GM12878 (cell line): ENCODE measurements at regions not wholly inside any gene's neighbourhood (a gene's known extent, or its start where the extent isn't known, plus 50 kb on each side); places are given as distances from the start of the nearest gene placed in this dataset.

ENCODE experiments used
- ATAC-seq: fragments of 200-7000 bp; cut with Tn5 transposase; 3 replicates; pipeline ENCODE4 v1.9.1; 2020; ENCODE audit warnings: mild to moderate bottlenecking, moderate library complexity
- BruUV-seq: library from RNA; stranded (reverse); fragments of 400-500 nt; replicated peaks from 2 replicates; lab custom pipeline; 2021; lab: Mats Ljungman, UMichigan
- CTCF ChIA-PET: fragments of 300-600 bp; sonication (Branson Sonifier 250); formaldehyde crosslinking; extraction: SDS; loops from one replicate; lab custom pipeline; 2021; ENCODE audit warnings: inconsistent platforms; lab: Yijun Ruan, JAX
- POLR2A ChIA-PET: fragments of 350-600 bp; formaldehyde crosslinking; extraction: SDS; loops from one replicate; lab custom pipeline; 2021; ENCODE audit warnings: inconsistent platforms; lab: Charles Lee
- RAD21 ChIA-PET: fragments of 300-600 bp; sonication (Branson Sonifier 250); formaldehyde crosslinking; loops from one replicate; lab custom pipeline; 2023; ENCODE audit warnings: antibody characterized with exemption; ENCODE audit not compliant: unreplicated experiment; lab: Charles Lee
- SMC1A ChIA-PET: fragments of 300-600 bp; sonication (Branson Sonifier 250); formaldehyde crosslinking; loops from one replicate; lab custom pipeline; 2023; ENCODE audit not compliant: unreplicated experiment, uncharacterized antibody; lab: Charles Lee
- DNase-seq: peaks from one replicate; pipeline ENCODE4 v3.0.0-alpha.2; 2011; ENCODE audit warnings: low read depth, low spot score
- FAIRE-seq: peaks from 3 replicates; lab custom pipeline; 2011; peaks lifted over from hg19 to GRCh38; lab: Jason Lieb, UNC
- H2AFZ ChIP-seq: 2 replicates; pipeline ENCODE4 v1.6.0; 2011; ENCODE audit warnings: low read depth, low read length, control low read depth; ENCODE audit not compliant: control insufficient read depth
- H3K27ac ChIP-seq: 2 replicates; pipeline ENCODE4 v1.5.1; 2011; ENCODE audit warnings: control low read depth; ENCODE audit not compliant: control insufficient read depth, insufficient read depth
- H3K27me3 ChIP-seq, 2 experiments: replicated peaks in 1 of 2; 2 replicates each; pipeline versions ENCODE4 v1.6.0 to v1.6.1; 2011; ENCODE audit warnings: low read length in 1 of 2; ENCODE audit not compliant: control insufficient read depth in 2 of 2, insufficient read depth in 2 of 2
- H3K36me3 ChIP-seq, 2 experiments: 2 replicates each; pipeline ENCODE4 v1.5.1; 2011; ENCODE audit warnings: low read length in 1 of 2; ENCODE audit not compliant: control insufficient read depth in 2 of 2, insufficient read depth in 2 of 2
- H3K4me1 ChIP-seq: 2 replicates; pipeline ENCODE4 v1.6.1; 2011; ENCODE audit warnings: mild to moderate bottlenecking, low read length, moderate library complexity, mixed read lengths; ENCODE audit not compliant: control insufficient read depth, insufficient read depth
- H3K4me2 ChIP-seq: 2 replicates; pipeline ENCODE4 v1.6.0; 2011; ENCODE audit warnings: control low read depth; ENCODE audit not compliant: control insufficient read depth, insufficient read depth
- H3K4me3 ChIP-seq: fragments of 200-600 bp; sonication (generic); 2 replicates; pipeline ENCODE4 v1.5.1; 2016
- H3K79me2 ChIP-seq: 2 replicates; pipeline ENCODE4 v1.6.0; 2011; ENCODE audit warnings: low read length; ENCODE audit not compliant: control insufficient read depth, insufficient read depth
- H3K9ac ChIP-seq: 2 replicates; pipeline ENCODE4 v1.8.0; 2011; ENCODE audit warnings: low read length, control low read depth, mixed read lengths; ENCODE audit not compliant: control insufficient read depth, insufficient read depth
- H3K9me3 ChIP-seq: replicated peaks from 3 replicates; pipeline ENCODE4 v1.5.1; 2011; ENCODE audit warnings: mild to moderate bottlenecking, low read length; ENCODE audit not compliant: control insufficient read depth, insufficient read depth
- H4K20me1 ChIP-seq: 2 replicates; pipeline ENCODE4 v1.6.0; 2011; ENCODE audit not compliant: control insufficient read depth, insufficient read depth
- BMI1 ChIP-seq: fragments of 450-650 bp; IDR thresholded peaks from 2 replicates; pipeline ENCODE4 v1.6.1; 2016; ENCODE audit warnings: mild to moderate bottlenecking, moderate library complexity, borderline replicate concordance
- CBX5 ChIP-seq: sonication (generic); IDR thresholded peaks from 2 replicates; pipeline ENCODE4 v1.6.1; 2016; ENCODE audit warnings: low read depth, moderate library complexity, mild to moderate bottlenecking, inconsistent platforms
- CEBPB ChIP-seq, 2 experiments: fragments of 150-350 bp in 1 of 2; IDR thresholded peaks; 2 replicates each; pipeline ENCODE4 v1.6.1; 2012 to 2014; ENCODE audit warnings: low read depth in 2 of 2, low read length in 2 of 2, borderline replicate concordance in 1 of 2, inconsistent platforms in 1 of 2
- EGR1 ChIP-seq, 2 experiments: IDR thresholded peaks; 1 replicate in 1 of 2; 2 replicates in 1 of 2; pipeline ENCODE4 v1.6.1; 2011 to 2012; ENCODE audit warnings: low read depth in 2 of 2, low read length in 2 of 2, borderline replicate concordance in 1 of 2, mild to moderate bottlenecking in 1 of 2, moderate library complexity in 1 of 2
- LARP7 ChIP-seq: fragments of 450-650 bp; IDR thresholded peaks from 2 replicates; pipeline ENCODE4 v1.6.1; 2017; ENCODE audit warnings: mild to moderate bottlenecking
- MEF2A ChIP-seq: IDR thresholded peaks from 2 replicates; pipeline ENCODE4 v1.6.1; 2011; ENCODE audit warnings: low read depth, mild to moderate bottlenecking, low read length, moderate library complexity; ENCODE audit not compliant: insufficient read depth
- NRF1 ChIP-seq: conservative IDR thresholded peaks from 2 replicates; pipeline ENCODE4 v1.6.1; 2011; ENCODE audit warnings: mild to moderate bottlenecking, low read depth, low read length, improper control_type of control experiment
- RUNX3 ChIP-seq: IDR thresholded peaks from 2 replicates; pipeline ENCODE4 v1.6.1; 2012; ENCODE audit warnings: low read length, inconsistent platforms
- SIN3A ChIP-seq: IDR thresholded peaks from 2 replicates; pipeline ENCODE4 v1.6.1; 2012; ENCODE audit warnings: low read depth, low read length, improper control_type of control experiment
- SUPT20H ChIP-seq: IDR thresholded peaks from 2 replicates; pipeline ENCODE4 v1.6.1; 2011; ENCODE audit warnings: low read depth, mild to moderate bottlenecking, low read length, moderate library complexity, borderline replicate concordance; ENCODE audit not compliant: control insufficient read depth
- YBX1 ChIP-seq: fragments of 450-650 bp; IDR thresholded peaks from 2 replicates; pipeline ENCODE4 v1.6.1; 2016; ENCODE audit warnings: antibody characterized with exemption
- ZBED1 ChIP-seq: IDR thresholded peaks from 2 replicates; pipeline ENCODE4 v1.6.1; 2016; ENCODE audit warnings: borderline replicate concordance
- ZNF24 ChIP-seq: fragments of 450-650 bp; IDR thresholded peaks from 2 replicates; pipeline ENCODE4 v1.6.1; 2017; ENCODE audit warnings: antibody characterized with exemption, mild to moderate bottlenecking
- WGBS: methylation state at CpG from one replicate; pipeline ENCODE4 v1.1.6; 2016; ENCODE audit warnings: low lambda C conversion rate; ENCODE audit not compliant: insufficient replicate concordance, insufficient coverage; ENCODE audit errors: missing lambda C conversion rate; 5-methylcytosine and 5-hydroxymethylcytosine counted together
- in situ Hi-C: fragments of 300-500 bp; cut with MboI; formaldehyde crosslinking; loops from 9 replicates; pipeline ENCODE4 v1.14.3; 2018; ENCODE audit warnings: mixed read lengths
- intact Hi-C: fragments of 100-400 bp; cut with micrococcal nuclease; formaldehyde crosslinking; loops from one replicate; pipeline ENCODE4 v1.14.2; 2022; ENCODE audit not compliant: unreplicated experiment
- TF ChIP-seq, protein P1 (sequence below): IDR thresholded peaks from 2 replicates; pipeline ENCODE4 v1.6.1; 2012; ENCODE audit warnings: low read depth, low read length, improper control_type of control experiment
- TF ChIP-seq, protein P2 (sequence below): fragments of 150-350 bp; IDR thresholded peaks from 2 replicates; pipeline ENCODE4 v1.6.1; 2016; ENCODE audit warnings: low read depth, low read length
- TF ChIP-seq, protein P3 (sequence below): IDR thresholded peaks from 2 replicates; pipeline ENCODE4 v1.6.1; 2012; ENCODE audit warnings: low read length, inconsistent platforms
- TF ChIP-seq, protein P4 (sequence below): IDR thresholded peaks from 2 replicates; pipeline ENCODE4 v1.6.1; 2011; ENCODE audit warnings: low read depth, low read length, improper control_type of control experiment, borderline replicate concordance

DNA sequence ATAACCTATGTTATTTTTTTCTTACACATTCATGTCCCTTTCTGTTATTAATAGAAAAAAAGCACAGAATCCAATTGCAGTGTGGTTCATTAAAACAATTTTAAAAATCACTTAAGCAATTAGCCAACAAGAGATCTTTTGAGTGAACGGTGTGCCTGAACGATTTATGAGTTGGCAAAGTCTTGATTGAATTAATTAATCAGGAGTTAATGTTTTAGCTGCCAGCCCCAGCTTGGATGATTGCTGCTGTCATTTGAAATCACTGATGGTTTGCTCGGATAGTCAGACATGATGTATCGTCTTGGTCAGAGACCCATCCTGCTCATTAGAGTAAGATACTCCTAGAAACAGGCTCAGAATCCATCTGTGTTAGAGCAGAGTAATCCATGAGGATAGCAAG lies 158.3 kb upstream of the GALNT2 start:
- Histone ChIP-seq H3K79me2 (no peaks in the 10 kb centered on the region), H3K4me2 (no peak overlapping the region), H3K36me3 (no peaks in the 10 kb centered on the region), H3K9ac (no peak overlapping the region), H3K27ac (no peak overlapping the region), H3K9me3 (no peaks in the 10 kb centered on the region), H3K4me1 (no peaks in the 10 kb centered on the region), H2AFZ (no peak overlapping the region), H3K4me3 (no peak overlapping the region), H3K27me3 (peaks cover 0 to 3% of the 10 kb centered on the region in 2 experiments; a peak in 2 of 4 replicates), H4K20me1 (no peaks in the 10 kb centered on the region)
- ChIA-PET POLR2A (no interaction called here), RAD21 (no interaction called here), SMC1A (interaction anchor here (1.2 to 2.7 kb wide), 3 partner anchors 10 to 202 kb away, joined by 3 to 14 read pairs (median 3); no protein-coding TSS in a partner anchor), CTCF (interaction anchor here (1.1 kb wide), 2 partner anchors 14 to 34 kb away, joined by 3 read pairs; no protein-coding TSS in a partner anchor)
- DNase-seq (no peak), FAIRE-seq (no peak), ATAC-seq (no peak)
- BruUV-seq, result no TSS peak
- intact Hi-C loops, result no loop called here
- WGBS, result 34% methylated on average over 4 of the region's 4 CpGs
- TF ChIP-seq SIN3A (no peak), LARP7 (no peak), SUPT20H (no peak), CEBPB (IDR thresholded peaks at IDR 0.05; ENCODE audit: borderline replicate concordance in 1 of 2, low read depth in 2 of 2, low read length in 2 of 2) (no peak), ZBED1 (no peak), ZNF24 (no peak), RUNX3 (no peak), BMI1 (no peak), EGR1 (IDR thresholded peaks at IDR 0.05; ENCODE audit: borderline replicate concordance in 1 of 2, low read depth in 2 of 2, low read length in 2 of 2) (no peak), MEF2A (no peak), NRF1 (no peak), CBX5 (no peak), YBX1 (no peak)
- TF ChIP-seq, protein P1, sequence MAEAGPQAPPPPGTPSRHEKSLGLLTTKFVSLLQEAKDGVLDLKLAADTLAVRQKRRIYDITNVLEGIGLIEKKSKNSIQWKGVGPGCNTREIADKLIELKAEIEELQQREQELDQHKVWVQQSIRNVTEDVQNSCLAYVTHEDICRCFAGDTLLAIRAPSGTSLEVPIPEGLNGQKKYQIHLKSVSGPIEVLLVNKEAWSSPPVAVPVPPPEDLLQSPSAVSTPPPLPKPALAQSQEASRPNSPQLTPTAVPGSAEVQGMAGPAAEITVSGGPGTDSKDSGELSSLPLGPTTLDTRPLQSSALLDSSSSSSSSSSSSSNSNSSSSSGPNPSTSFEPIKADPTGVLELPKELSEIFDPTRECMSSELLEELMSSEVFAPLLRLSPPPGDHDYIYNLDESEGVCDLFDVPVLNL, result no peak
- TF ChIP-seq, protein P2, sequence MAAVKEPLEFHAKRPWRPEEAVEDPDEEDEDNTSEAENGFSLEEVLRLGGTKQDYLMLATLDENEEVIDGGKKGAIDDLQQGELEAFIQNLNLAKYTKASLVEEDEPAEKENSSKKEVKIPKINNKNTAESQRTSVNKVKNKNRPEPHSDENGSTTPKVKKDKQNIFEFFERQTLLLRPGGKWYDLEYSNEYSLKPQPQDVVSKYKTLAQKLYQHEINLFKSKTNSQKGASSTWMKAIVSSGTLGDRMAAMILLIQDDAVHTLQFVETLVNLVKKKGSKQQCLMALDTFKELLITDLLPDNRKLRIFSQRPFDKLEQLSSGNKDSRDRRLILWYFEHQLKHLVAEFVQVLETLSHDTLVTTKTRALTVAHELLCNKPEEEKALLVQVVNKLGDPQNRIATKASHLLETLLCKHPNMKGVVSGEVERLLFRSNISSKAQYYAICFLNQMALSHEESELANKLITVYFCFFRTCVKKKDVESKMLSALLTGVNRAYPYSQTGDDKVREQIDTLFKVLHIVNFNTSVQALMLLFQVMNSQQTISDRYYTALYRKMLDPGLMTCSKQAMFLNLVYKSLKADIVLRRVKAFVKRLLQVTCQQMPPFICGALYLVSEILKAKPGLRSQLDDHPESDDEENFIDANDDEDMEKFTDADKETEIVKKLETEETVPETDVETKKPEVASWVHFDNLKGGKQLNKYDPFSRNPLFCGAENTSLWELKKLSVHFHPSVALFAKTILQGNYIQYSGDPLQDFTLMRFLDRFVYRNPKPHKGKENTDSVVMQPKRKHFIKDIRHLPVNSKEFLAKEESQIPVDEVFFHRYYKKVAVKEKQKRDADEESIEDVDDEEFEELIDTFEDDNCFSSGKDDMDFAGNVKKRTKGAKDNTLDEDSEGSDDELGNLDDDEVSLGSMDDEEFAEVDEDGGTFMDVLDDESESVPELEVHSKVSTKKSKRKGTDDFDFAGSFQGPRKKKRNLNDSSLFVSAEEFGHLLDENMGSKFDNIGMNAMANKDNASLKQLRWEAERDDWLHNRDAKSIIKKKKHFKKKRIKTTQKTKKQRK, result no peak
- TF ChIP-seq, protein P3, sequence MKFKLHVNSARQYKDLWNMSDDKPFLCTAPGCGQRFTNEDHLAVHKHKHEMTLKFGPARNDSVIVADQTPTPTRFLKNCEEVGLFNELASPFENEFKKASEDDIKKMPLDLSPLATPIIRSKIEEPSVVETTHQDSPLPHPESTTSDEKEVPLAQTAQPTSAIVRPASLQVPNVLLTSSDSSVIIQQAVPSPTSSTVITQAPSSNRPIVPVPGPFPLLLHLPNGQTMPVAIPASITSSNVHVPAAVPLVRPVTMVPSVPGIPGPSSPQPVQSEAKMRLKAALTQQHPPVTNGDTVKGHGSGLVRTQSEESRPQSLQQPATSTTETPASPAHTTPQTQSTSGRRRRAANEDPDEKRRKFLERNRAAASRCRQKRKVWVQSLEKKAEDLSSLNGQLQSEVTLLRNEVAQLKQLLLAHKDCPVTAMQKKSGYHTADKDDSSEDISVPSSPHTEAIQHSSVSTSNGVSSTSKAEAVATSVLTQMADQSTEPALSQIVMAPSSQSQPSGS, result no peak
- TF ChIP-seq, protein P4, sequence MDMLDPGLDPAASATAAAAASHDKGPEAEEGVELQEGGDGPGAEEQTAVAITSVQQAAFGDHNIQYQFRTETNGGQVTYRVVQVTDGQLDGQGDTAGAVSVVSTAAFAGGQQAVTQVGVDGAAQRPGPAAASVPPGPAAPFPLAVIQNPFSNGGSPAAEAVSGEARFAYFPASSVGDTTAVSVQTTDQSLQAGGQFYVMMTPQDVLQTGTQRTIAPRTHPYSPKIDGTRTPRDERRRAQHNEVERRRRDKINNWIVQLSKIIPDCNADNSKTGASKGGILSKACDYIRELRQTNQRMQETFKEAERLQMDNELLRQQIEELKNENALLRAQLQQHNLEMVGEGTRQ, result no peak
- in situ Hi-C loops, result no loop called here
